Osteoblast (primary cell): ENCODE measurements at regions not wholly inside any gene's neighbourhood (a gene's known extent, or its start where the extent isn't known, plus 50 kb on each side); places are given as distances from the start of the nearest gene placed in this dataset.
A peak's percentile ranks its signal among the peaks of the same experiment; 100 is the strongest.

ENCODE experiments used
- DNase-seq: peaks from one replicate; pipeline ENCODE4 v3.0.0; 2011; ENCODE audit warnings: low spot score, mixed read lengths; ENCODE audit not compliant: insufficient read length; ENCODE audit errors: missing footprints
- H2AFZ ChIP-seq: 2 replicates; pipeline ENCODE4 v1.6.0; 2011; ENCODE audit warnings: mild to moderate bottlenecking, low read length
- H3K27ac ChIP-seq: 2 replicates; pipeline ENCODE4 v1.5.1; 2011; ENCODE audit warnings: mild to moderate bottlenecking, low read depth, low read length, moderate library complexity
- H3K27me3 ChIP-seq: 2 replicates; pipeline ENCODE4 v1.6.0; 2012; ENCODE audit warnings: mild to moderate bottlenecking, control low read depth, inconsistent platforms, low read length, moderate library complexity; ENCODE audit not compliant: insufficient read depth
- H3K36me3 ChIP-seq: 2 replicates; pipeline ENCODE4 v1.5.1; 2011; ENCODE audit warnings: mild to moderate bottlenecking, low read length, control low read depth, moderate library complexity; ENCODE audit not compliant: insufficient read depth
- H3K4me1 ChIP-seq: 2 replicates; pipeline ENCODE4 v1.5.1; 2011; ENCODE audit warnings: mild to moderate bottlenecking, low read length, control low read depth, moderate library complexity; ENCODE audit not compliant: insufficient read depth
- H3K4me2 ChIP-seq: 2 replicates; pipeline ENCODE4 v1.6.0; 2011; ENCODE audit warnings: mild to moderate bottlenecking, low read length; ENCODE audit not compliant: insufficient read depth
- H3K4me3 ChIP-seq: fragments of 200-600 bp; sonication (generic); 3 replicates; pipeline ENCODE4 v1.5.1; 2012; ENCODE audit warnings: mild to moderate bottlenecking, low read length, inconsistent platforms; ENCODE audit not compliant: insufficient read depth
- H3K79me2 ChIP-seq: 2 replicates; pipeline ENCODE4 v1.6.0; 2012; ENCODE audit warnings: mild to moderate bottlenecking, low read length, control low read depth, inconsistent platforms; ENCODE audit not compliant: insufficient read depth
- H3K9me3 ChIP-seq: 2 replicates; pipeline ENCODE4 v1.5.1; 2011; ENCODE audit warnings: low read depth, low read length, control low read depth
- H4K20me1 ChIP-seq: 2 replicates; pipeline ENCODE4 v1.6.0; 2012; ENCODE audit warnings: mild to moderate bottlenecking, low read length, control low read depth; ENCODE audit not compliant: insufficient read depth
- CTCF ChIP-seq: IDR thresholded peaks from 2 replicates; pipeline ENCODE4 v1.5.1; 2011; ENCODE audit warnings: mild to moderate bottlenecking, low read depth, low read length, moderate library complexity; ENCODE audit errors: extremely low read depth

GRCh38 chr6:156016186-156016976 lies 560.7 kb upstream of the NOX3 start:
- H3K9me3 ChIP-seq = no peaks in the 10 kb centered on the region
- no peak for TF ChIP-seq CTCF
- no peaks in the 10 kb centered on the region for H3K79me2 ChIP-seq
- peak overlapping the region; percentile 14 for H3K4me2 ChIP-seq
- peak overlapping the region; percentile 36 for H3K27ac ChIP-seq
- no peaks in the 10 kb centered on the region for H3K36me3 ChIP-seq
- H2AFZ ChIP-seq = no peak overlapping the region
- no peaks in the 10 kb centered on the region for H3K27me3 ChIP-seq
- H4K20me1 ChIP-seq = no peaks in the 10 kb centered on the region
- DNase-seq = no peak
- H3K4me1 ChIP-seq = peaks cover 39% of the 10 kb centered on the region
- no peak overlapping the region for H3K4me3 ChIP-seq

GRCh38 chr6:156013155-156013554 lies 557.5 kb upstream of the NOX3 start:
- H3K27me3 ChIP-seq = no peaks in the 10 kb centered on the region
- H3K4me3 ChIP-seq = no peak overlapping the region
- no peaks in the 10 kb centered on the region for H3K9me3 ChIP-seq
- H3K36me3 ChIP-seq = no peaks in the 10 kb centered on the region
- no peaks in the 10 kb centered on the region for H3K79me2 ChIP-seq
- no peak overlapping the region for H3K4me2 ChIP-seq
- no peak overlapping the region for H2AFZ ChIP-seq
- peaks cover 27% of the 10 kb centered on the region for H3K4me1 ChIP-seq
- no peak for TF ChIP-seq CTCF
- H3K27ac ChIP-seq = no peak overlapping the region
- H4K20me1 ChIP-seq = no peaks in the 10 kb centered on the region
- DNase-seq = no peak

GRCh38 chr6:156009656-156010055 lies 554.0 kb upstream of the NOX3 start:
- no peak for TF ChIP-seq CTCF

GRCh38 chr6:156004796-156005195 lies 549.2 kb upstream of the NOX3 start:
- no peaks in the 10 kb centered on the region for H3K27me3 ChIP-seq
- no peak for TF ChIP-seq CTCF
- no peak overlapping the region for H3K4me2 ChIP-seq
- H3K4me1 ChIP-seq = no peaks in the 10 kb centered on the region
- no peaks in the 10 kb centered on the region for H3K36me3 ChIP-seq
- H4K20me1 ChIP-seq = no peaks in the 10 kb centered on the region
- H3K79me2 ChIP-seq = no peaks in the 10 kb centered on the region
- no peak for DNase-seq
- no peak overlapping the region for H3K4me3 ChIP-seq
- H2AFZ ChIP-seq = no peak overlapping the region
- H3K9me3 ChIP-seq = no peaks in the 10 kb centered on the region
- H3K27ac ChIP-seq = no peak overlapping the region

More at GRCh38 chr6:156009656-156010055, 554.0 kb upstream of the NOX3 start:
- H3K4me3 ChIP-seq = no peak overlapping the region
- H2AFZ ChIP-seq = no peak overlapping the region
- no peaks in the 10 kb centered on the region for H4K20me1 ChIP-seq
- DNase-seq = no peak
- no peaks in the 10 kb centered on the region for H3K36me3 ChIP-seq
- no peaks in the 10 kb centered on the region for H3K4me1 ChIP-seq
- no peak overlapping the region for H3K27ac ChIP-seq
- H3K27me3 ChIP-seq = no peaks in the 10 kb centered on the region
- no peaks in the 10 kb centered on the region for H3K9me3 ChIP-seq
- H3K4me2 ChIP-seq = no peak overlapping the region
- H3K79me2 ChIP-seq = no peaks in the 10 kb centered on the region
